Cardiac septum (tissue), 1 donor: ENCODE measurements at regions not wholly inside any gene's neighbourhood (a gene's known extent, or its start where the extent isn't known, plus 50 kb on each side); places are given as distances from the start of the nearest gene placed in this dataset.

Source experiments
- DNase-seq: peaks from one replicate; pipeline ENCODE4 v3.0.0-alpha.2; 2020; ENCODE audit warnings: low spot score
- intact Hi-C: fragments of 100-400 bp; cut with DNase I; formaldehyde crosslinking; loops from one replicate; pipeline ENCODE4 v1.14.0; 2022
- donor health status: DM: no; HTN: no; CAD: no.

- intact Hi-C loops = no loop called here
- no peak for DNase-seq
Measured at GRCh38 chr21:29436143-29436542, 137.4 kb downstream of the BACH1 start.

GRCh38 chr21:29436650-29437049 lies 137.9 kb downstream of the BACH1 start:
- DNase-seq = no peak
- intact Hi-C loops = no loop called here

- no peak for DNase-seq
- intact Hi-C loops = no loop called here
Measured at GRCh38 chr21:29441651-29442050, 142.9 kb downstream of the BACH1 start.

GRCh38 chr21:29443411-29444010 lies 144.8 kb downstream of the BACH1 start:
- no peak for DNase-seq
- intact Hi-C loops = no loop called here

- intact Hi-C loops = no loop called here
- DNase-seq = no peak
Measured at GRCh38 chr21:29448766-29449165, 150.0 kb downstream of the BACH1 start.

GRCh38 chr21:29449306-29449950 lies 150.7 kb downstream of the BACH1 start:
- no peak for DNase-seq
- intact Hi-C loops = no loop called here

GRCh38 chr21:29450058-29450457 lies 151.3 kb downstream of the BACH1 start:
- intact Hi-C loops = no loop called here
- no peak for DNase-seq

GRCh38 chr21:29453511-29453910 lies 154.8 kb downstream of the BACH1 start:
- no peak for DNase-seq
- intact Hi-C loops = no loop called here

GRCh38 chr21:29454179-29454578 lies 155.5 kb downstream of the BACH1 start:
- intact Hi-C loops = no loop called here
- no peak for DNase-seq

- intact Hi-C loops = no loop called here
- no peak for DNase-seq
Measured at GRCh38 chr21:29462479-29462878, 163.8 kb downstream of the BACH1 start.

- no peak for DNase-seq
- intact Hi-C loops = no loop called here
Measured at GRCh38 chr21:29465546-29465945, 166.8 kb downstream of the BACH1 start.

GRCh38 chr21:29466532-29466931 lies 167.8 kb downstream of the BACH1 start:
- intact Hi-C loops = no loop called here
- no peak for DNase-seq

- intact Hi-C loops = no loop called here
- no peak for DNase-seq
Measured at GRCh38 chr21:29470397-29470796, 171.7 kb downstream of the BACH1 start.

GRCh38 chr21:29473808-29474207 lies 175.1 kb downstream of the BACH1 start:
- no peak for DNase-seq
- intact Hi-C loops = no loop called here

GRCh38 chr21:29475329-29475728 lies 176.6 kb downstream of the BACH1 start:
- DNase-seq = no peak
- intact Hi-C loops = no loop called here

- intact Hi-C loops = loop anchor here (2.0 kb wide), 1 partner anchor 371 kb away; no protein-coding TSS in a partner anchor
- DNase-seq = no peak
Measured at GRCh38 chr21:29477347-29477746, 178.6 kb downstream of the BACH1 start.

GRCh38 chr21:29477941-29478340 lies 179.2 kb downstream of the BACH1 start:
- intact Hi-C loops = loop anchor here (2.0 kb wide), 1 partner anchor 371 kb away; no protein-coding TSS in a partner anchor
- no peak for DNase-seq

- intact Hi-C loops = no loop called here
- no peak for DNase-seq
Measured at GRCh38 chr21:29481081-29481480, 182.4 kb downstream of the BACH1 start.

GRCh38 chr21:29481641-29482040 lies 182.9 kb downstream of the BACH1 start:
- intact Hi-C loops = no loop called here
- DNase-seq = no peak

- DNase-seq = no peak
- intact Hi-C loops = no loop called here
Measured at GRCh38 chr21:29486306-29486807, 187.6 kb downstream of the BACH1 start.
